RWPE2 (cell line): ENCODE measurements at regions not wholly inside any gene's neighbourhood (a gene's known extent, or its start where the extent isn't known, plus 50 kb on each side); places are given as distances from the start of the nearest gene placed in this dataset.
"Not testable (repeated sequence)": the region's sequence is repeated elsewhere in the genome, so short reads cannot be mapped to it uniquely, and the experiment has no call there.

Source experiments
- ATAC-seq: fragments of 200-7000 bp; cut with Tn5 transposase; 3 replicates; pipeline ENCODE4 v1.9.1; 2021; ENCODE audit warnings: low read depth
- DNase-seq: peaks from one replicate; pipeline ENCODE4 v3.0.0-alpha.2; 2020; ENCODE audit warnings: low spot score
- H3K27ac ChIP-seq: fragments of 450-650 bp; 2 replicates; pipeline ENCODE4 v1.5.1; 2017; ENCODE audit warnings: mild to moderate bottlenecking; ENCODE audit not compliant: poor library complexity, severe bottlenecking
- H3K27me3 ChIP-seq: fragments of 250-450 bp; sonication (Bioruptor Pico); 2 replicates; pipeline ENCODE4 v1.5.1; 2021; ENCODE audit warnings: mild to moderate bottlenecking, moderate library complexity; ENCODE audit not compliant: insufficient read depth, poor library complexity, severe bottlenecking
- H3K36me3 ChIP-seq: fragments of 250-450 bp; sonication (Bioruptor Pico); 2 replicates; pipeline ENCODE4 v1.5.1; 2020; ENCODE audit warnings: low read depth, mild to moderate bottlenecking, moderate library complexity
- H3K4me1 ChIP-seq: fragments of 250-450 bp; sonication (Bioruptor Pico); 2 replicates; pipeline ENCODE4 v1.5.1; 2021; ENCODE audit warnings: mild to moderate bottlenecking, moderate library complexity; ENCODE audit not compliant: insufficient read depth, poor library complexity, severe bottlenecking
- H3K4me3 ChIP-seq: fragments of 250-450 bp; sonication (Bioruptor Pico); 2 replicates; pipeline ENCODE4 v1.5.1; 2021; ENCODE audit warnings: mild to moderate bottlenecking, moderate library complexity; ENCODE audit not compliant: severe bottlenecking
- H3K9me3 ChIP-seq: fragments of 250-450 bp; sonication (Bioruptor Pico); 2 replicates; pipeline ENCODE4 v1.5.1; 2021; ENCODE audit warnings: mild to moderate bottlenecking, moderate library complexity; ENCODE audit not compliant: severe bottlenecking
- CTCF ChIP-seq: fragments of 450-650 bp; IDR thresholded peaks from one replicate; pipeline ENCODE4 v1.5.1; 2017; ENCODE audit warnings: mild to moderate bottlenecking, moderate library complexity; ENCODE audit not compliant: poor library complexity, severe bottlenecking

GRCh38 chr9:78692871-78693270, 395.9 kb downstream of the PSAT1 start:
- Histone ChIP-seq H3K27ac (no peak overlapping the region), H3K9me3 (no peaks in the 10 kb centered on the region), H3K4me3 (no peak overlapping the region), H3K27me3 (no peaks in the 10 kb centered on the region), H3K4me1 (no peaks in the 10 kb centered on the region), H3K36me3 (no peaks in the 10 kb centered on the region)
- DNase-seq (no peak), ATAC-seq (no peak)
- no peak for TF ChIP-seq CTCF

- Histone ChIP-seq H3K27ac (no peak overlapping the region), H3K27me3 (no peaks in the 10 kb centered on the region), H3K36me3 (no peaks in the 10 kb centered on the region), H3K4me1 (no peaks in the 10 kb centered on the region), H3K4me3 (no peak overlapping the region), H3K9me3 (no peaks in the 10 kb centered on the region)
- DNase-seq, result no peak
- TF ChIP-seq CTCF, result no peak
- no peak for ATAC-seq
These were observed 398.0 kb downstream of the PSAT1 start for GRCh38 chr9:78694974-78695373.

GRCh38 chr9:78695519-78695918, 398.6 kb downstream of the PSAT1 start:
- Histone ChIP-seq H3K4me3 (no peak overlapping the region), H3K4me1 (no peaks in the 10 kb centered on the region), H3K27me3 (no peaks in the 10 kb centered on the region), H3K9me3 (no peaks in the 10 kb centered on the region), H3K36me3 (no peaks in the 10 kb centered on the region), H3K27ac (no peak overlapping the region)
- DNase-seq (no peak), ATAC-seq (no peak)
- TF ChIP-seq CTCF, result no peak

- H3K27me3 ChIP-seq, result no peaks in the 10 kb centered on the region
- no peak for ATAC-seq
- no peak for DNase-seq
- H3K27ac ChIP-seq, result no peak overlapping the region
- H3K4me1 ChIP-seq, result no peaks in the 10 kb centered on the region
- no peaks in the 10 kb centered on the region for H3K9me3 ChIP-seq
- H3K4me3 ChIP-seq, result no peak overlapping the region
- TF ChIP-seq CTCF, result no peak
- no peaks in the 10 kb centered on the region for H3K36me3 ChIP-seq
These were observed 400.7 kb downstream of the PSAT1 start for GRCh38 chr9:78697618-78698017.

- no peaks in the 10 kb centered on the region for H3K4me1 ChIP-seq
- no peak overlapping the region for H3K4me3 ChIP-seq
- no peaks in the 10 kb centered on the region for H3K27me3 ChIP-seq
- no peaks in the 10 kb centered on the region for H3K9me3 ChIP-seq
- ATAC-seq (no peak), DNase-seq (no peak)
- TF ChIP-seq CTCF, result no peak
- no peaks in the 10 kb centered on the region for H3K36me3 ChIP-seq
- H3K27ac ChIP-seq, result no peak overlapping the region
These were observed 401.4 kb downstream of the PSAT1 start for GRCh38 chr9:78698371-78698770.

- not testable (repeated sequence) for H3K4me1 ChIP-seq, H3K27ac ChIP-seq, H3K36me3 ChIP-seq, ATAC-seq, H3K27me3 ChIP-seq, DNase-seq, H3K9me3 ChIP-seq, H3K4me3 ChIP-seq
These were observed 402.3 kb downstream of the PSAT1 start for GRCh38 chr9:78699217-78699616.
